Endodermal cell (in vitro differentiated cells): ENCODE measurements at regions not wholly inside any gene's neighbourhood (a gene's known extent, or its start where the extent isn't known, plus 50 kb on each side); places are given as distances from the start of the nearest gene placed in this dataset.

Experiments
- DNase-seq: peaks from one replicate; pipeline ENCODE4 v3.0.0-alpha.2; 2017
- H3K27ac ChIP-seq: 2 replicates; pipeline ENCODE4 v1.5.1; 2013; ENCODE audit warnings: mild to moderate bottlenecking, low read depth, low read length, moderate library complexity
- H3K27me3 ChIP-seq: 2 replicates; pipeline ENCODE4 v1.6.1; 2013; ENCODE audit warnings: mild to moderate bottlenecking, low read length, moderate library complexity; ENCODE audit not compliant: insufficient read depth, control insufficient read depth, poor library complexity, severe bottlenecking
- H3K36me3 ChIP-seq: 2 replicates; pipeline ENCODE4 v1.7.0; 2013; ENCODE audit warnings: mild to moderate bottlenecking, low read length, moderate library complexity; ENCODE audit not compliant: control insufficient read depth, insufficient read depth
- H3K4me1 ChIP-seq: one replicate; pipeline ENCODE4 v1.7.0; 2013; ENCODE audit warnings: low read length; ENCODE audit not compliant: control insufficient read depth, insufficient read depth
- H3K4me3 ChIP-seq: 2 replicates; pipeline ENCODE4 v1.5.1; 2013; ENCODE audit warnings: mild to moderate bottlenecking, low read length, moderate library complexity
- H3K9ac ChIP-seq: 2 replicates; pipeline ENCODE4 v1.6.1; 2013; ENCODE audit warnings: mild to moderate bottlenecking, low read length, moderate library complexity; ENCODE audit not compliant: poor library complexity, severe bottlenecking; ENCODE audit errors: extremely low read depth
- H3K9me3 ChIP-seq: 2 replicates; pipeline ENCODE4 v1.6.1; 2013; ENCODE audit warnings: mild to moderate bottlenecking, low read length, moderate library complexity; ENCODE audit not compliant: control insufficient read depth
- H3K27ac Mint-ChIP-seq: 2 replicates; pipeline ENCODE4 v1.8.0; 2020; ENCODE audit warnings: mixed read lengths
- H3K27me3 Mint-ChIP-seq: 2 replicates; pipeline ENCODE4 v1.8.0; 2021; ENCODE audit warnings: mild to moderate bottlenecking, mixed read lengths; ENCODE audit not compliant: insufficient read depth
- H3K36me3 Mint-ChIP-seq: 2 replicates; pipeline ENCODE4 v1.8.0; 2020; ENCODE audit warnings: low read depth, mixed read lengths
- H3K4me1 Mint-ChIP-seq: 2 replicates; pipeline ENCODE4 v1.8.0; 2020; ENCODE audit warnings: mixed read lengths
- H3K4me3 Mint-ChIP-seq: 2 replicates; pipeline ENCODE4 v1.8.0; 2020; ENCODE audit warnings: mild to moderate bottlenecking, moderate library complexity, mixed read lengths
- H3K9me3 Mint-ChIP-seq: 2 replicates; pipeline ENCODE4 v1.8.0; 2020; ENCODE audit warnings: mild to moderate bottlenecking, mixed read lengths
- WGBS, 2 experiments: methylation state at CpG; one replicate each; pipeline versions ENCODE4 v1.1.5 to v1.1.7; 2013; ENCODE audit warnings: missing lambda C conversion rate in 2 of 2, mixed read lengths in 1 of 2; ENCODE audit not compliant: insufficient coverage in 1 of 2, insufficient read length in 1 of 2; 5-methylcytosine and 5-hydroxymethylcytosine counted together
- TF ChIP-seq, protein P1 (sequence below): fragments of 200-600 bp; sonication (generic); conservative IDR thresholded peaks from 2 replicates; pipeline ENCODE4 v1.5.0; 2021; ENCODE audit warnings: antibody characterized with exemption, mild to moderate bottlenecking

GRCh38 chr10:22854935-22855421, 72.9 kb upstream of the ARMC3 start:
- Mint-ChIP-seq H3K27ac (no peak overlapping the region), H3K9me3 (no peaks in the 10 kb centered on the region), H3K4me3 (no peak overlapping the region), H3K36me3 (no peaks in the 10 kb centered on the region), H3K27me3 (no peaks in the 10 kb centered on the region), H3K4me1 (no peaks in the 10 kb centered on the region)
- Histone ChIP-seq H3K36me3 (no peaks in the 10 kb centered on the region), H3K9ac (no peak overlapping the region), H3K4me1 (no peaks in the 10 kb centered on the region), H3K27me3 (no peaks in the 10 kb centered on the region), H3K4me3 (no peak overlapping the region), H3K9me3 (no peaks in the 10 kb centered on the region), H3K27ac (no peak overlapping the region)
- no peak for DNase-seq
- TF ChIP-seq, protein P1, sequence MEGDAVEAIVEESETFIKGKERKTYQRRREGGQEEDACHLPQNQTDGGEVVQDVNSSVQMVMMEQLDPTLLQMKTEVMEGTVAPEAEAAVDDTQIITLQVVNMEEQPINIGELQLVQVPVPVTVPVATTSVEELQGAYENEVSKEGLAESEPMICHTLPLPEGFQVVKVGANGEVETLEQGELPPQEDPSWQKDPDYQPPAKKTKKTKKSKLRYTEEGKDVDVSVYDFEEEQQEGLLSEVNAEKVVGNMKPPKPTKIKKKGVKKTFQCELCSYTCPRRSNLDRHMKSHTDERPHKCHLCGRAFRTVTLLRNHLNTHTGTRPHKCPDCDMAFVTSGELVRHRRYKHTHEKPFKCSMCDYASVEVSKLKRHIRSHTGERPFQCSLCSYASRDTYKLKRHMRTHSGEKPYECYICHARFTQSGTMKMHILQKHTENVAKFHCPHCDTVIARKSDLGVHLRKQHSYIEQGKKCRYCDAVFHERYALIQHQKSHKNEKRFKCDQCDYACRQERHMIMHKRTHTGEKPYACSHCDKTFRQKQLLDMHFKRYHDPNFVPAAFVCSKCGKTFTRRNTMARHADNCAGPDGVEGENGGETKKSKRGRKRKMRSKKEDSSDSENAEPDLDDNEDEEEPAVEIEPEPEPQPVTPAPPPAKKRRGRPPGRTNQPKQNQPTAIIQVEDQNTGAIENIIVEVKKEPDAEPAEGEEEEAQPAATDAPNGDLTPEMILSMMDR, result no peak
- 90 to 93% methylated on average over 4 of the region's 4 CpGs for WGBS, 2 experiments

DNA sequence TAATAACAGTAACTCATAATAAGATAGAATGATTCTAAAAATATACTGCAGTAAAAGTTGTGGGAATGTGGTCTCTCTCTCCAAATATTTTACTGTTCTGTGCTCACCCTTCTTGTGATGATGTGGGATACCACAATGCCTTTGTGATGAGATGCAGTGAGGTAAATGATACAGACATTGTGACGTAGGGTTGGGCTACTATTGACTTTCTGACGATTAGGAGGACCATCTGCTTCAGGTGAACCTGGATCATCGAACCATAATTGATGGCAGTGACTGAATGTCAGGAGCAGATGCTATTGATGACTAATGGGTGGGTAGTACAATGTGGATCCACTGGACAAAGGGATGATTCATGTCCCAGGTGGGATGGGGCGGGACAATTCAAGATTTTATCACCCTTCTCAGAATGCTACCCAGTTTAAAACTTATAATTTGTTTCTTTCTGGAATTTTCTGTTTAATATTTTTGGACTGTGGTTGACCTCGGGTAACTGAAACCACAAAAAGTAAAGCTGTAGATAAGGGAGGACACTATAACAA, 73.9 kb upstream of the ARMC3 start:
- H3K27me3 ChIP-seq, result no peaks in the 10 kb centered on the region
- no peaks in the 10 kb centered on the region for H3K9me3 Mint-ChIP-seq
- H3K27ac ChIP-seq, result no peak overlapping the region
- H3K4me3 Mint-ChIP-seq, result no peak overlapping the region
- no peaks in the 10 kb centered on the region for H3K36me3 ChIP-seq
- H3K27ac Mint-ChIP-seq, result no peak overlapping the region
- H3K4me1 Mint-ChIP-seq, result no peaks in the 10 kb centered on the region
- TF ChIP-seq, protein P1, result no peak
- no peaks in the 10 kb centered on the region for H3K4me1 ChIP-seq
- H3K27me3 Mint-ChIP-seq, result no peaks in the 10 kb centered on the region
- DNase-seq, result no peak
- 92 to 95% methylated on average over 3 to 5 of the region's 5 CpGs for WGBS, 2 experiments
- no peak overlapping the region for H3K9ac ChIP-seq
- H3K4me3 ChIP-seq, result no peak overlapping the region
- no peaks in the 10 kb centered on the region for H3K36me3 Mint-ChIP-seq
- H3K9me3 ChIP-seq, result no peaks in the 10 kb centered on the region

GRCh38 chr10:22852712-22853353, 75.0 kb upstream of the ARMC3 start:
- Histone ChIP-seq H3K27ac (no peak overlapping the region), H3K27me3 (no peaks in the 10 kb centered on the region), H3K4me3 (no peak overlapping the region), H3K4me1 (no peaks in the 10 kb centered on the region), H3K9ac (no peak overlapping the region), H3K9me3 (no peaks in the 10 kb centered on the region), H3K36me3 (no peaks in the 10 kb centered on the region)
- 91 to 93% methylated on average over 3 to 6 of the region's 6 CpGs for WGBS, 2 experiments
- Mint-ChIP-seq H3K4me1 (no peaks in the 10 kb centered on the region), H3K27ac (no peak overlapping the region), H3K4me3 (no peak overlapping the region), H3K36me3 (no peaks in the 10 kb centered on the region), H3K9me3 (no peaks in the 10 kb centered on the region), H3K27me3 (no peaks in the 10 kb centered on the region)
- no peak for DNase-seq
- TF ChIP-seq, protein P1, result no peak
